ENCODE measurements at regions not wholly inside any gene's neighbourhood (a gene's known extent, or its start where the extent isn't known, plus 50 kb on each side); places are given as distances from the start of the nearest gene placed in this dataset.

DNA sequence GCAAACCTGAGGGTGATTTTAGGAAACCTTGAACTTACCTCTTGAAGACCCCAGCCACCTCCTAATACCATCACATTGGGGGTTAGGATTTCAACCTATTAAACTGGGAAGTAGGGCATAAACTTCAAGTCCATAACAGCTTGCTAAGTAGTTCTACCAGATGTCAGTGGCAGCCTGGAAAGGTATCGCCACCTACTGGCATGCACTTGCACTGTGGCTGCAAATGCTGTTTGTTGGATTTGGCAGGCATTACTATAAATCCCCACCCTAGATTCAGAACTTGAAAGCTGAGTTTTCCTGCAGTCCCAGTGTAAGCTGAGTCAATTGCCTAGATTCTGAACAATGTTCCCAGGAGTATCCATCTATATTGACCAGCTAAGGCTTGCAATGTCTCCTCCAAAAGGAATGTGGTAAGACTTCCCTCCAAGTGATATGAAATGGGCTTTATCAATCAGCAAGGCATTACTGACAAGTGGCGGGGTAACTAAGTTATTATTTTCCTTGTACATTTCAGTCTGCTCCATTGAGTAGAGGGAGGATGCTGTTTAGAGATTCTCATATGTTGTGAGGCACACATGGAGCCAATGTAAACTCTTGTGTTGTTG is 474.5 kb downstream of the PTPRC start:
- H3K36me3 Mint-ChIP-seq: no peaks in the 10 kb centered on the region
- peaks cover 0 to 2% (median 2%) of the 10 kb centered on the region in 3 donors for H3K9me3 Mint-ChIP-seq
- no peak overlapping the region for H3K27ac Mint-ChIP-seq
- H3K4me3 Mint-ChIP-seq: no peak overlapping the region
- H3K27me3 Mint-ChIP-seq: peaks cover 2% of the 10 kb centered on the region
- H3K4me1 Mint-ChIP-seq: peaks cover 0 to 4% (median 0%) of the 10 kb centered on the region in 3 donors

DNA sequence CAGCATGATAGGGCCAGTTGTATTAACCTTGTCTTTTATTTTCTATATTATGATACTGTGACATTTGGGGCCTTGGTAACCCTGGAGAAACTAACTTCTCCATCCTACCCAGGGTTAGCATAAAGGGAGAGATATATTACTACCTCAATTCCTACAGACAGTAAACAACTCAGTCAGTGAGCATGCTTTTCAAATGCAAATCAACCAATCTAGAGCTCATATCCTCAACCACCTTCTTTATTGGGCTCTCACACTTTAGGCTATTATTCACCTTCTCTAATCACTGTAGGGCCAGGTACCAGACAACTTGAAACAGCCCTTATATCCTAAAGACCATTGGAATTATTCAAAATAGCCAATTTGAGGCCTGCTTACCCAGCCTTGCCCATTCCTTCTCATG is 477.6 kb downstream of the PTPRC start:
- no peak overlapping the region for H3K27ac Mint-ChIP-seq
- H3K4me3 Mint-ChIP-seq: no peak overlapping the region
- H3K36me3 Mint-ChIP-seq: no peaks in the 10 kb centered on the region
- H3K9me3 Mint-ChIP-seq: no peaks in the 10 kb centered on the region
- H3K4me1 Mint-ChIP-seq: peaks cover 0 to 4% (median 0%) of the 10 kb centered on the region in 3 donors
- H3K27me3 Mint-ChIP-seq: peaks cover 2% of the 10 kb centered on the region

DNA sequence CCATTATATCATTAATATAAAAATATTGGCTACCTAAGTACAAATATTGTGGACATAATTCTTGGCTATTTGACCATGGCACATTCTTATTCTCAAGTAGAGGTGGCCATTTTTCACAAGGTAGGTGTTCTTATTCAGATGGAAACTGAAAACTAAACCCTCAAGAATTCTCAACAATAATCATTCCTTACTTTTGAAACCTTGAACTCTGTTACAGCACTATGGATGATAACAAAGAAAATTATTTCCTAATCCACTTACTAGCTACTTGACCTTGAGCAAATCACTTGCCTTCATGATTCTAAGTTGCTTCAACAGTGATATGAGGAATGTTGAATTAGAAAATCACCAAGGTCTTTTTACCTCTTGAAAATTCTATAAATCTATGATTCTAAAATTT is 482.2 kb downstream of the PTPRC start:
- H3K4me3 Mint-ChIP-seq: no peak overlapping the region
- no peaks in the 10 kb centered on the region for H3K36me3 Mint-ChIP-seq
- peaks cover 2% of the 10 kb centered on the region for H3K27me3 Mint-ChIP-seq
- no peaks in the 10 kb centered on the region for H3K9me3 Mint-ChIP-seq
- no peak overlapping the region for H3K27ac Mint-ChIP-seq
- no peaks in the 10 kb centered on the region for H3K4me1 Mint-ChIP-seq

DNA sequence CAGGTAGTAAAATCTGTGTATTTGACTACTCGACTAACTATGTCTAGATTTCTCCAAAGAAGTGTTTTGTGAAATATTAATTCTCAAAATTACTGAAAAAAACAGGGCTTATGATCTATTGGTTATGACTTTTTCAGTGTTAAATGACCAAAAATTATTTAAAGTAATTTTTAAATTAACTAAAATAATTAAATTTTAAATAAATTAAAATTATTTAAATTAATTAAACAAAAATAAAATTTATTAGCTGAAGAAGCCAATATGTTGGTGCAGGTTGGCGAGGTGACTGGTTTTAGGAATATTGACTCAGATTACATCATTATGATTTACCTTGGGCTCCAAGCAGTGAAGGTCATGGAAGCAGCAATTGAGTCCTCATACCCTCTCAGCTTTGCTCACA is 483.2 kb downstream of the PTPRC start:
- Mint-ChIP-seq H3K4me1 (no peaks in the 10 kb centered on the region), H3K4me3 (no peak overlapping the region), H3K27me3 (no peaks in the 10 kb centered on the region), H3K36me3 (no peaks in the 10 kb centered on the region), H3K27ac (no peak overlapping the region), H3K9me3 (no peaks in the 10 kb centered on the region)

DNA sequence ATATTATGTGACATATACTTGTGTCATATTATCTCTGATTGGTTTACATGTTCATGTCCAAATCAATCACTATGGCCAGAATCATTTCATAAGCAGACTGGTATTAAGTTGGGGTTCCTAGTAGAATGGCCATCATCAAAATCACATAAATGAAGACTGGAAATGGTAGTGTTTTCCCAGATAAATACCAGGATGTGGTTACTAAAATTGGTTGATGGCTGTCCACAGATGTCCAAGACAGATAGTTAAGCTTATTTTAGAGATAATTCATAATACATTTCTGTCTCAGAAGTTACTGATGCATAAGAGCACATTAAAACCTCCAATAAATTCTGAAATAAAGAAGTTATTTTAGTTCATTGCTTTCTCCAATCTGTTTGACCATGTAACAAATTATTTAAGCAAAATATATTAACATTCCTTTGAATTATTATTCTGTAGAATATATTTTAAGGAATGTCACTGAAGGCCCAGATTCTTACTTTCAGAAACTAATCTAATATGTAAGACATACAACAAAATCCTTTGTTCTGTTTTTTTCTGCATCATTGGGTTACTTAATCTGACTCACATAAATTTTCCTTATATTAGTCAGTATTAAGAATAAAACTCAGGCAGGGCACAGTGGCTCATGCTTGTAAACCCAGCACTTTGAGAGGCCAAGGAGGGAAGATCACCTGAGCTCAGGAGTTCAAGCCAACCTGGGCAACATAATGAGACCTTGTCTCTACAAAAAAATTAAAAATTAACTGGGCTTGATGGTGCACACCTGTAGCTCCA is 483.9 kb downstream of the PTPRC start:
- no peak overlapping the region for H3K27ac Mint-ChIP-seq
- H3K36me3 Mint-ChIP-seq: no peaks in the 10 kb centered on the region
- no peaks in the 10 kb centered on the region for H3K9me3 Mint-ChIP-seq
- no peak overlapping the region for H3K4me3 Mint-ChIP-seq
- H3K27me3 Mint-ChIP-seq: no peaks in the 10 kb centered on the region
- no peaks in the 10 kb centered on the region for H3K4me1 Mint-ChIP-seq

DNA sequence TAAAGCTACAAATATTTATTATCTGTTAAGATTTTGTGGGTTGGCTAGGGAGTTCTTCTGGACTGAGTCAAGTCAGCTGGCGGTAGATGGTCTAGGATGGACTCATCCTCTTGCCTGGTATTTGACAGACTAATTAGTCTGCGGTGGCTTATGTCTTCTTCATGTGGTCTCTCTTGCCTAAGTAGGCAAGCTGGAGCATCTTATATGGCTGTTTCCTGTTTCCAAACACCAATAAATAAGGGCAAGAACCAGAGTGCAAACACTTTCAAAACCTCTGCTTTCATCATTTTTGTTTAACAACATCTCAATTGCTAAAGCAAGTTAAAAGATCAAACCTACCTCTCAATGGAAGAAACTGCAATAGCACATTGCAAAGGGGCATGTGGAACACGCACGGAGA is 484.8 kb downstream of the PTPRC start:
- Mint-ChIP-seq H3K4me1 (no peaks in the 10 kb centered on the region), H3K9me3 (no peaks in the 10 kb centered on the region), H3K27me3 (no peaks in the 10 kb centered on the region), H3K4me3 (no peak overlapping the region), H3K27ac (no peak overlapping the region), H3K36me3 (no peaks in the 10 kb centered on the region)

DNA sequence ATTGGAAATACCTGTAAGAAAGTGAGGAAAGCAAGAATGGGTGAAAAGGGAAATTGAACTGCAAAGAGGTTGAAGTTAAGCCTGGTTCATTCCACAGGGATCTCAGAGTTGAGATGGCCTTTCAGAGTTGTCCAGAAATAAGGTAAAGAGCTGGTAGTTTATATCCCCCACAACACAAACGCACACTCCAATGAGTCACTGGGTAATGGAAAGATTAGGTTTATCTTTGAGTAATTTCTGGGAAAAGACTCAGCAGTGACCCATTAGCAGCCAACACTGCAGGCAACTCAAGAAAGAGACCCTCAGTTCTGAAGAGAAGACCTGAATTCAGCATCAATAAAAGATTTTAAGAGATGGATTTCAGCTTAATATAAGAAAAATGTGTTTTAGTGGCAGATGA is 485.5 kb downstream of the PTPRC start:
- Mint-ChIP-seq H3K4me1 (no peaks in the 10 kb centered on the region), H3K27ac (no peak overlapping the region), H3K9me3 (no peaks in the 10 kb centered on the region), H3K27me3 (no peaks in the 10 kb centered on the region), H3K4me3 (no peak overlapping the region), H3K36me3 (no peaks in the 10 kb centered on the region)

DNA sequence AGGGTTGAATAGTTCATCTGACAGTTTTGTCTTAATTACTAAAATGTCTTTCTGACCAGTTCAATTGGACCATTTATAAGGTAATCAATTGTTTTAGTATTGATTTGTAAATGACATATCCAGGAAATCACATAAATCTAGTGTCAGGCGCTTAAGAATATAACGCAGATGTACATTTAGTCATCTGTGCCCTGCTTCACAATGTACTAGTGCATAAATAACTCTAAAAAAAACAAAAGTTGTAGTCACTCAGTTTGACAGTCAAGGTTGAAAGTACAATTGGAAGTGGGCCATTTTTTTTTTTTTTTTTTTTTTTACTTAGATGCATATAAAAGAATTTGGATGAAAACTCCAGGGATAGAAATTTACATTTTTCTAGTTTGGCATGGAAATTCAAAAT is 490.4 kb downstream of the PTPRC start:
- Mint-ChIP-seq H3K9me3 (peaks cover 0 to 2% (median 0%) of the 10 kb centered on the region in 3 donors), H3K27me3 (no peaks in the 10 kb centered on the region), H3K27ac (no peak overlapping the region), H3K4me1 (peaks cover 3 to 4% (median 4%) of the 10 kb centered on the region in 3 donors), H3K36me3 (no peaks in the 10 kb centered on the region), H3K4me3 (no peak overlapping the region)

DNA sequence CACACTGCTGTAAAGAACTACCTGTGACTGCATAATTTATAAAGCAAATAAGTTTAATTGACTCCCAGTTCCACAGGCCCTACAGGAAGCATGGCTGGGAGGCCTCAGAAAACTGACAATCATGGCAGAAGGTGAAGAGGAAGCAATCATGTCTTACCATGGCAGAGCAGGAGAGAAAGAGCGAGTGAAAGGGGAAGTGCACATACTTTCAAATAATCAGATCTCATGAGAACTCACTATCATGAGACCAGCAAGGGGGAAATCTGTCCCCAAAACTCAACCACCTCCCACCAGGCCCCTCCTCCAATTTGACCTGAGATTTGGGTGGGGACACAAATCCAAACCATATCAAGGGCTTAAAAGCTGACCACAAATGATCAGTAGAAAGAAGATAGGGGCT is 493.2 kb downstream of the PTPRC start:
- Mint-ChIP-seq H3K27me3 (no peaks in the 10 kb centered on the region), H3K36me3 (no peaks in the 10 kb centered on the region), H3K4me1 (peaks cover 3 to 4% (median 4%) of the 10 kb centered on the region in 3 donors), H3K9me3 (peaks cover 0 to 2% (median 0%) of the 10 kb centered on the region in 3 donors), H3K27ac (peak overlapping the region in 1 of 3 donors; percentile 33), H3K4me3 (no peak overlapping the region)

DNA sequence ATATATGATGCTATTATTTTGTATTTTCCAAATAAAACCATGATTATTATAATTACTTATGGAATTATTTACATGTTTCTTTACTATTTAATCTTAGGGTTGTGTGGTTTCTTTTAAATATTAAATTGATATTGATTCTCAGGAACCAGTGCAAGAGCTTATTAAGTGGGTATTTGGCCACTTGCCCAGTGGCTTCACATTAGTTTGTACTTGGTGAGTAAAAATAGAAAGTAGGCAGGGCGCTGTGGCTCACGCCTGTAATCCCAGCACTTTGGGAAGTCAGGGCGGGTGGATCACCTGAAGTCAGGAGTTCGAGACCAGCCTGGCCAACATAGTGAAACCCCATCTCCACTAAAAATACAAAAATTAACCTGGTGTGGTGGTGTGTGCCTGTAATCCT is 497.1 kb downstream of the PTPRC start:
- peaks cover 0 to 2% (median 0%) of the 10 kb centered on the region in 3 donors for H3K9me3 Mint-ChIP-seq
- no peaks in the 10 kb centered on the region for H3K27me3 Mint-ChIP-seq
- peaks cover 3 to 4% (median 4%) of the 10 kb centered on the region in 3 donors for H3K4me1 Mint-ChIP-seq
- H3K4me3 Mint-ChIP-seq: no peak overlapping the region
- H3K36me3 Mint-ChIP-seq: peaks cover 2% of the 10 kb centered on the region
- no peak overlapping the region for H3K27ac Mint-ChIP-seq

DNA sequence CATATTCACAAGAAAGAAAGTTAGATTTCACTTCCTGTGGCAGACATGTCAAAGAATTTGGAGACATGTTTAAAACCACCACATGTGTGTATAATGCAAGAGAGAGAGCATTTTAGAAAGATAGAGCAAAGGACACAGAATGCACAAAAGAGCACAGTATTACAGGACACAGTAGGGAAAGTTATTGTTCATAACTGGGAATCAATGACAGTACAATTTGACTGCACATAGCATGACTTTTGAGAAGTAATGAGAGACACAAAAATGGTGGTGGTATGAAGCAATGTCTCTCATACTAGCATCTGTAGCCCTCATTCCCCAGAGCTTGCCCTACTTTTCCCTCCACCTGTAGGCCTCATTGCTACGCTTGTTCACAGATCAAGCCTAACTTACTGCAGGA is 499.2 kb downstream of the PTPRC start:
- H3K27ac Mint-ChIP-seq: no peak overlapping the region
- peaks cover 0 to 2% (median 0%) of the 10 kb centered on the region in 3 donors for H3K9me3 Mint-ChIP-seq
- peaks cover 5% of the 10 kb centered on the region for H3K27me3 Mint-ChIP-seq
- H3K4me1 Mint-ChIP-seq: no peaks in the 10 kb centered on the region
- H3K36me3 Mint-ChIP-seq: peaks cover 2% of the 10 kb centered on the region
- no peak overlapping the region for H3K4me3 Mint-ChIP-seq

DNA sequence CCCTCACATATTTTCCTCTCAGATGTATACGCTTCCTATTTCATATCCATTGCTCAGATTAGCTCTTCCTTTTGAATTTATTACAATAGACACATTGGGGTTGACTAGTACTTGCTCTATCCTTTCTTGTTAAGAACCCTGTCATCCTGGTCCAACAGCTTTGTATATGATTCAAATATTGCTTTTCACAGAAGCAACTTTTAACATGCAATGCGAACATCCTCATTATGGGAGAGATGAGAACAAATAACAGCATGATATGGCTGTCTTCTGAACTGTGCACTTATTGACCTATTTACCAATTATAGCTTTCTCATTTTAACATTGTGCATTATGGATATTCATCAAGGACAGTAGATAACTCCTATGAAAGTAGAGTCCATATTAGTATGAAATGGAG is 510.8 kb downstream of the PTPRC start:
- Mint-ChIP-seq H3K27me3 (peaks cover 42% of the 10 kb centered on the region), H3K4me1 (peaks cover 11% of the 10 kb centered on the region in 3 donors), H3K36me3 (no peaks in the 10 kb centered on the region), H3K4me3 (no peak overlapping the region), H3K9me3 (no peaks in the 10 kb centered on the region), H3K27ac (no peak overlapping the region)

DNA sequence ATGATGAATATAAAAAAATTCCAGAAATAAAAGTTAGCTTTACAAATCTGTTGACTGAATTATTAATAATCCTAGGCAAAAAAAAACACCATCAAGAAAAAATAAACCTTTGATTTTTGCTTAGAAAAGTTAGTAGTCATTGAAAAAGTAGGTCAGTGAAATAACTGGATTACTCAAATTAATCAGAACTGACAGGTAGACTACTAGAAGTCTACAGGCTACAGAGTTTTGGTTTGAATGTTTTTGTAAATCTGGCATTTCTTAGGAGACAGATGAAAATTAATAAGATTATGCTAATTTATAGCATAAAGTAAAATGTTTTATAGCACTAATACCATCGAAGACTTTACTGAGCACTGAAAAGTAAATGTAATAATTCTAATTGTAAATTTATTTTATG is 511.9 kb downstream of the PTPRC start:
- peaks cover 43% of the 10 kb centered on the region for H3K27me3 Mint-ChIP-seq

DNA sequence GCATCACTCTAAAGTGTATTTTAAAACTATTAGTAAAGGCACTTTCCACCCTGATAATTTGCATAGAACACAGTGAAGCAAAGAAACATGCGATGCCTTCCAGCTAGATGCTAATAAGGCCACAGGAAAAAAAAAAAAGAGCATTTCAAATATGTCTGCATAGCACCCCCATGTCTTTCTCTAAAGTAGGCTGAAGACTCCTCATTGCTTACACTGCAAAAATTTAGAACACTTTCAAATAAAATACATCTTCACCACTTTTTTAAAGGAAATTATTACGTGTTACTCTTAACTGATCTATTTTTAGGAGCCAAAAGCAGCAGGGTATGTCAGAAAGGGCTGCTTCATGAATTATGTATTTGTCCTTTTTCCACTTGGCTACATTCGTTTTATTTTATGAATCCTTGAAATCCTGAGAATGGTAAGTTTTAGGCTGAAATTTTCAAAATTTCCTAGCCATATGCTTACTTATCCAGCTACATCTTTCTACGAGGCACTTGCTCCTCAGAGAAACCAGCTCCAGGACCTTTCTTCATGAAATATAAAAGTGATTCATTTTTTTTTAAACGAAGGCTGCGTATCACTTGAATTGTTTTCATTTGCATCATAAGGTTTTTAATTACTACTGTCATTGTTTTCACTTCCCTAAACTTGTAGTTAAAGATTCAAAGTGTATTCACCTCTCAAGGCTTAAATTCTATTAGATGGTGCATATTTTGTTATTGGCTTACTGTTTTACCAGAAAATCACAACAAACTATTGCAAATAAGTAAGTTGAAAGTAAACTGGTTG is 513.0 kb downstream of the PTPRC start:
- Mint-ChIP-seq H3K4me3 (no peak overlapping the region), H3K36me3 (no peaks in the 10 kb centered on the region), H3K27ac (no peak overlapping the region), H3K27me3 (peaks cover 35% of the 10 kb centered on the region), H3K9me3 (peaks cover 0 to 1% (median 0%) of the 10 kb centered on the region in 3 donors), H3K4me1 (peaks cover 11% of the 10 kb centered on the region in 3 donors)

More for the DNA sequence above, 511.9 kb downstream of the PTPRC start:
- H3K36me3 Mint-ChIP-seq: no peaks in the 10 kb centered on the region
- H3K9me3 Mint-ChIP-seq: peaks cover 0 to 1% (median 0%) of the 10 kb centered on the region in 3 donors
- no peak overlapping the region for H3K4me3 Mint-ChIP-seq
- H3K27ac Mint-ChIP-seq: no peak overlapping the region
- peaks cover 11% of the 10 kb centered on the region in 3 donors for H3K4me1 Mint-ChIP-seq

DNA sequence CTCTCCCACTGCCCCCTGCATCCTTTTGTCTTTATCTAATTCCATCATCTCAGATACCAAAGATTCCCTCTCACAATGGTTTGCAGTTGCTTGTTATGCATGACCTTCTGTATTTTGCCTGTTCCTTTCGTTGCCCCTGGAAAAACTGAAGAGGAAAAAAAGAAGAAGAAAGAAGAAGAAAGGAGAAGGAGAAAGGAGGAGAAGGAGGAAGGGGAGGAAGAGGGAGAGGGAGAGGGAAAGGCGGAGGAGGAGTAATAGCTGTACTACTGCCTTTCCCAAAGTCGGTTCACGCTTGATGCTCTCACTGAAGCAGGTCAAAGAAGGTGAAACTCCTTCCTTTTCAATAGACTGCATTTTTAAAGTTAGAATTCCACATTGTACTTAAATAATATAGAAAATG is 513.8 kb downstream of the PTPRC start:
- no peak overlapping the region for H3K27ac Mint-ChIP-seq
- peaks cover 11% of the 10 kb centered on the region in 3 donors for H3K4me1 Mint-ChIP-seq

More for the DNA sequence above, 513.8 kb downstream of the PTPRC start:
- Mint-ChIP-seq H3K4me3 (no peak overlapping the region), H3K27me3 (peaks cover 33% of the 10 kb centered on the region), H3K36me3 (no peaks in the 10 kb centered on the region), H3K9me3 (peaks cover 0 to 1% (median 0%) of the 10 kb centered on the region in 3 donors)

All from IgD-negative memory B cell (primary cell).